ENCODE measurements at regions not wholly inside any gene's neighbourhood (a gene's known extent, or its start where the extent isn't known, plus 50 kb on each side); places are given as distances from the start of the nearest gene placed in this dataset.
"Not testable (repeated sequence)": the region's sequence is repeated elsewhere in the genome, so short reads cannot be mapped to it uniquely, and the experiment has no call there.

DNA sequence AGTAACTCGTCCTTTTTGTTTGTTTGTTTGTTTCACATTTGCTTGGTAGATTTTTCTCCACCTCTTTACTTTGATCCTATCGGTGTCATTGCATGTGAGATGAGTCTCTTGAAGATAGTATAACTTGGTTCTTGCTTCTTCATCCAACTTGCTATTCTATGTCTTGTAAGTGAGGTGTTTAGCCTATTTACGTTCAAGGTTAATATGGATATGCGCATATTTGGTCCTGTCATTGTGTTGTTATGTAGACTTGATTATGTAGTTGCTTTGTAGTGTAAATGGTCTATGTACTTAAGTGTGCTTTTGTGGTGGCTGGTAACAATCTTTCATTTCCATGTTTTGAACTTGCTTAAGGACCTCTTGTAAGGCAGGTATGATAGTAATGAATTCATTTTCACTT, 192.8 kb upstream of the MAGI2 start:
- no peak for DNase-seq (ENCODE audit: low read depth, low spot score)

DNA sequence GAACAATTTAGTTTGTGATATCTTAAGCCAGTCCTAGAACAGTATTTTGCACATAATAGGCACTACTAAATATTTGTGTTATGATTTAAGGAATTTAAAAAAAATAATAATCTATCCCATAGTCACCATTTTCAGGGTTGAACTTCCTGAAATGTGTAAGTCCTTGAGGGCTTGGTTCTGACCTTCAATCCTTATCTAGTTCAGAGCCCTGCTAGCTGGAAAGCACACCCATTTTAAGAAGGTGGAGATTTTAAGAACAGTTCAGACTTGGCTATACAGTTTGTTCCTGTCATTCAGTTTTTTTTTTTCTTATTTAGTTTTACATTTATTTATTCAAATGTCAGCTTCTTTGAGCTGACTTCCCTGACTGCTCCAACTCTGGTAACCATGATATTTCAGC, 183.4 kb upstream of the MAGI2 start:
- no peak for DNase-seq (ENCODE audit: low read depth, low spot score)

DNA sequence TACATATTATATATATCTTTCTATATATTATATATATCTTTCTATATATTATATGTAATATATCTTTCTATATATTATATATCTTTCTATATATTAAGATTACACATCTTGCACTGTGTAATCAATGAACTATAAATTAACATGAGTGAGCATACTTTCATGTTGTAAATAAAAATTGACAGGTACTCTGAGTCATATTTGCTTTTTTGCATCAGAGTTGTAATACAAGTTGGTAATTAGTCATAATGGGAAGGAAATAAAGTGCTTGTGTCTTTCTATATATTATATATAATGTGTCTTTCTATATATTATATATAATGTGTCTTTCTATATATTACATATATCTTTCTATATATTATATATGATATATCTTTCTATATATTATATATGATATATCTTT, 172.5 kb upstream of the MAGI2 start:
- not testable (repeated sequence) for DNase-seq (ENCODE audit: low read depth, low spot score)

DNA sequence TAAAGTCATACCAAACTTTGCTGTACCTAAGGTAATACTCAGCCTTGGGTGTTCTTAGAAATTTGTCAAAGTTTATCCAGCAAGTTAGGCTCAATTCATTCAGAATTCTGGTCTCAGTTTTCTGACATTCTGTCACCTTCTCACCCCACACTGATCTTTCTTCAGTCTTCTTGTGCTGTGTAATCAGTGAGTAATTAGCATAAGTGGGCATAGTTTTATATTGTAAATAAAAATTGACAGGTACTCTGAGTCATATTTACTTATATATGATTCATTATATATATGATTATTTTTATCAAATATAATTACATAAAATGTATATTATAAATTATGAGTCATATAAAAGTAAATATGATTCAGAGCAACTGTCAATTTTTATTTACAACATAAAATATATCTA, 170.9 kb upstream of the MAGI2 start:
- DNase-seq (ENCODE audit: low read depth, low spot score): no peak

DNA sequence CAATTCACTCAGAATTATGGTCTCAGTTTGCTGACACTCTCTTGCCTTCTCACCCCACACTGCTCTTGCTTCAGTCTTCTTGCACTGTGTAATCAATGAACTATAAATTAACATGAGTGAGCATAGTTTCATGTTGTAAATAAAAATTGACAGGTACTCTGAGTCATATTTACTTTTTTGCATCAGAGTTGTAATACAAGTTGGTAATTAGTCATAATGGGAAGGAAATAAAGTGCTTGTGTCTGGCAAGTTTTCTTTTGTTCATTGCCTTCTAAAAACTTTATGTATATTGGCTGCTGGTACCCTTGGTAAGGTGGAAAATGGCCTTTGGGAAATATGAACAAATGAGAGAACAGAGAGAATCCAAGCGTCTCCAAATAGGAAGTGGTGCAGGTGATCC, 169.3 kb upstream of the MAGI2 start:
- no peak for DNase-seq (ENCODE audit: low read depth, low spot score)

DNA sequence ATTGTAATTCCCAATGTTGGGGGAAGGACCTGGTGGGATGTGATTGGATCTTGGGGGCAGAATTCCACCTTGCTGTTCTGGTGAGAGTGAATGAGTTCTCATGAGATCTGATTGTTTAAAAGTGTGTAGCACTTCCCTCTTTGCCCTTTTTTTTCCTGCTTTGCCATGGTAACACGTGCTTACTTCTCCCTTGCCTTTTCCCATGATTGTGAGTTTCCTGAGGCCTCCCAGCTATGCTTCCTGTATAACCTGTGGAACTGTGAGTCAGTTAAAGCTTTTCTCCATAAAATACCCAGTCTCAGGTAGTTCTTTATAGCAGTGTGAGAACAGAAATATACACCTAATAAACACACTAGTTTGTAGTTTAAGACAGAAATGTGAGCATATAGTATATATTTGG, 166.8 kb upstream of the MAGI2 start:
- DNase-seq (ENCODE audit: low read depth, low spot score): peak; percentile 75

DNA sequence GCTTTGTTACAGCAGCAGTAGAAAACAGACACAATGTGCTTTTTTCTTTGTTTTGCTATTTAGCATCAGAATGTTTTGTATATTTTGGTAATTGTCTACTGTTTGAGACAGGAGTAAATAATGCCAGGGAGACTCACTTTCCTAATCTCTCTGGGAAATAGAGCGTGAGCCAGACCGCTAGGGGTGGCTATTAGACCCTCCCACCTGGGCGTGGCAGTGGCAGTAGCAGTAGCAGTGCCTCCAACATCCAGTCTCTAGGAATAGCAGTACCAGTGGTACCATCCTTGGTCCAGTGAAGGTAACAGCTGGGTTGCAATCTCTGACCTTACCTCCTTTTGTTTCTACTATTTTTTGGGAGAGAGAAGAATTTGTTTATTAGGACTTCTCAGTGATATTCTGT, 165.7 kb upstream of the MAGI2 start:
- DNase-seq (ENCODE audit: low read depth, low spot score): no peak

DNA sequence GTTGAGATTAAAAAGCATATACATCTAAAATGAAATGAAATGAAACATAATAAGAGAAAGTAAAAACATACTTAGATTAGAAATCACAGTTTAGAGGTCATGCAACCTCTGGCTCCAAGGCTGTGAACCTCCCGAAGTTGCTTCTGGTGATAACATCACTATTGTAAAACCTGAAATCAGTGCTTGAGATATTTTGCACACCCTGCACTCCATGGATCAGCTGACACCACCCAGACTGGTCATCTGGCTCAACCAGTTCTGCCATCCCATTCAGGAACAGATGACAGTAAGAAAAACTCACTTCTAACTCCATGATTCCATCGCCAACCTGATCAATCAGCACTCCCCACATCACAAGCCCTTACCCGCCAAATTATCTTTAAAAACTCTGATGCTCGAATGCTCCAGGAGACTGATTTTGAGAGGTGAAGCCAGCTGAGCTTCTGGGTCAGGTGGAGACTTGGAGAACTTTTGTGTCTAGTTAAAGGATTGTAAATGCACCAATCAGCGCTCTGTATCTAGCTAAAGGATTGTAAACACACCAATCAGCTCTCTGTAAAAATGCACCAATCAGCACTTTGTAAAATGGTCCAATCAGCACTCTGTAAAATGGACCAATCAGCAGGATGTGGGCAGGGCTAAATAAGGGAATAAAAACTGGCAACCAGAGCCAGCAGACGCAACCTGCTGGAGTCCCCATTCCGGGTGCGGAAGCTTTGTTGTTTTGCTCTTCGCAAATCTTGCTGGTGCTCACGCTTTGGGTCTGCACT, 162.6 kb upstream of the MAGI2 start:
- no peak for DNase-seq (ENCODE audit: low read depth, low spot score)

DNA sequence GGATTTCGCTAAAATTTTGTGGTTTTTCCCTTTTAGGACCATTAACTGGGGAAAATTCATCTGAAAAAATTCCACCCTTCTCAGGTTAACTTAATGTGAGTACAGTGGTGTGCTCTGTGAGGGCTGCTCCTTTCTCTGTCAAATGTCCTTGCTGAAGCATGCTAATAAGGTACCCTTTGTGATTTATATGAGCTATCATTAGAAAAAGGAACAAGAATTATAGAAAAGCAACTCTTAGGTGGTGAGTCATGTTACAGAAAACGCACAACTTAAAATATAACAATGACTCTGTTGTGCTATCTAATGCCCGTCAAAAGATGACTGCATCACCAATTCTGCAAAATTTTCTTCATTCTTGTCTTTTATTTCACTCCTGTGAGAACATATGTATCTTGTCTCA, 162.0 kb upstream of the MAGI2 start:
- no peak for DNase-seq (ENCODE audit: low read depth, low spot score)

DNA sequence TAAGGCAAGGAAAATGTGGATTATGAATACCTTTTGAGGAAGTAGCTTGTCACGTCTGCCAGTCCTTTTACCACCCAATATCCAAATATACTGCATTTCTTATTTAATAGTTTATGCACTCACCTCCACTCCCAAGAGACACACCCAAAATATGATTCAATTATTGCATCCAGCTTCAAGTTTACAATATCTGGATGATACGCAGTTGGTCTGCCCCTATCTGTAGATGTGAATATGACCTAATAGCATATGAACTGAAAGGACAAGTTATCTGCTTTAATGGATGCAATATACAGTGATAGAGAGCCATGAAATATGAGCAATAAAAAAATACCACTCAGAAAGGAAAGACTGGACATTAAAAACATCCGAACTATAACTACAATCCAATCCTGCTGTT, 159.4 kb upstream of the MAGI2 start:
- no peak for DNase-seq (ENCODE audit: low read depth, low spot score)

DNA sequence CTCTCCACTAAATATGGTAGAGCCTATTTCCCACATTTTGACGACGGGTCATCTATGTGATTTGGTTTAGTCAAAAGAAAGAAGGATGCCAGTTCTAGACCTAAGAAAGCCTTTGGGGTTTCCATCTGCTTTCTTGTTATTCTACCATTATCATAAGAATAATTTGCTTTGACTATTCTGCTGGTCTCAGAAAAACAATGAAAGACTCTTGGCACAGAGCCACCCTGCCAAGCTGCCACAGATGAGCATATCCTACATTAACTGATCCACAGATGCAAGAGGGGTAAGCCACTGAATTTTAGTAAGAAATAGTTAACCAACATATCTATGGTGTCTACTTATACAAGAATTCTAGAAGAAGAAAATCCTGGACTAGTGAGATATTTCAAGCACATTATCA, 158.6 kb upstream of the MAGI2 start:
- DNase-seq (ENCODE audit: low read depth, low spot score): no peak

DNA sequence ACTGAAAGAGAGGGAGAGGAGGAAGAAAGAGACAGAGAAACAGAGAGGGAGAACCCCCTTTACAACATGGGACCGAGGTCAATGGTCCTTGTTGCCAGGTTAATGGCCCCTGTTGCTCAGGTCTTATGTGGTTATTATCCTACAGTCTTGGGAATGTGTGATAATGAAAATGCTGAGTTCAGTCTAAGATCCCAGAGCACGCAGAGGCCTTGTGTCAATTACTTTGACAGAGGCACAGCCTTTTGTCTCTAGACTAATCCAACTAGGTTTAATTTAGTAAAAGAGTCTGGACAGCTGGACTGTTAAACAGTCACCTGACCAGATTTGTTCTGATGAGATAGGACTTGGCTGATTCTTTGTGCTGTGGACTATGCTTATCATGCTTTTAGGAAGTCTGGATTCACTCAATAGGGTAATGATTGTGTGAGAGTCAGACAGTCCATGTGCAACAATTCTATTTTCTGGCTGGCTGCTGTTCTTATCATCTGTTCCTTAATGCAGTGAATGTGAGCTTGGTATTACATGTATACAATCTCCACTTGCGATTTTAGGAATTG, 157.4 kb upstream of the MAGI2 start:
- DNase-seq (ENCODE audit: low read depth, low spot score): no peak

DNA sequence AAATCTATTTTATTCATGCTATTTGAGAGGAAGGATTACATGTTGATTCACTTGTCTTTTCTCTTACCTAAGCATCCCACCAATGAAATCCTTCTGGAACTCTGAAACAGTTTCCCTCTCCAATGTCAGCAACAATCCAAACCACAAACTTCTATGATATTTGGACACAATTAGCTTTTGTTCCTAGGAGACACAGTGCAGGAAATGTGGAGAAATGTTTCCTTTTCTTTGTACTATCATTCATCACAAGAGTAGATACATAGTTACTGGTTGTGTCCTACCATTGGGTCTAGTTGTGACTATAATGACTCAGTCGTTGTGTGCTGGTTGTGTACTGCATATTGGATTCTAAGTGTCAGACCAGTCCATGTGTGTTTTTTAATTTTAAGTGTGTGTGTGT, 156.8 kb upstream of the MAGI2 start:
- no peak for DNase-seq (ENCODE audit: low read depth, low spot score)

DNA sequence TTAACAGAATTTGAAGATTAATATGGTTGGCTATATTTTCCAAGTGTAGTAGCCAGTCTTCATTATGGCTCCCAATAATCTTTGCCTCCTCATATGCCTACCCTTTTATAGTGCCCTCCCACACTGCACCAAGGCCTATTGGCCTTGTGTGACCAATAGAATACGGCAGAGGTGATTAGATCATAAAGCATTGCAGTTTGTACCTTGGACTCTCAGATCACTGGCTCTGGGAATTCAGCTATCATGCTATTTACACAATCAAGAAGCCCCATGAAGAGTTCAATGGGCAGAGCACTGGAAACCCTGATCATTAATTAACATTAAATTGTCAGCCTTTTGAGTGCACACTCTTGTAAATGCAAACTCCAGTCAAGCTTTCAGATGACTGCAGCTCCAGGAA, 154.5 kb upstream of the MAGI2 start:
- no peak for DNase-seq (ENCODE audit: low read depth, low spot score)

DNA sequence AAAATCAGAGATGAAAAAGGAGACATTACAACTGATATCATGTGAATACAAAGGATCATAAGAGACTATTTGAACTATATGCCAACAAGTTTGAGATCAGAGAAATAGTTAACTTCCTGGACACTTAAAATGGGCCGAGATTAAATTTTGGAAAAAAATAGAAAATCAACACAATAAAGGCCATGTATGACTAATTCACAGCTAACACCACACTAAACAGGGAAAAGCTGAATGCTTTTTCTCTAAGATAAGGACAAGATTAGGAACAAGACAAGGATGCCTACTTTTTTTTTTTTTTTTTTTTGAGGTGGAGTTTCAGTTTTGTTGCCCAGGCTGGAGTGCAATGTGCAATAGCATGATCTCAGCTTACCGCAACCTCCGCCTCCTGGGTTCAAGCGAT, 151.4 kb upstream of the MAGI2 start:
- DNase-seq (ENCODE audit: low read depth, low spot score): no peak

DNA sequence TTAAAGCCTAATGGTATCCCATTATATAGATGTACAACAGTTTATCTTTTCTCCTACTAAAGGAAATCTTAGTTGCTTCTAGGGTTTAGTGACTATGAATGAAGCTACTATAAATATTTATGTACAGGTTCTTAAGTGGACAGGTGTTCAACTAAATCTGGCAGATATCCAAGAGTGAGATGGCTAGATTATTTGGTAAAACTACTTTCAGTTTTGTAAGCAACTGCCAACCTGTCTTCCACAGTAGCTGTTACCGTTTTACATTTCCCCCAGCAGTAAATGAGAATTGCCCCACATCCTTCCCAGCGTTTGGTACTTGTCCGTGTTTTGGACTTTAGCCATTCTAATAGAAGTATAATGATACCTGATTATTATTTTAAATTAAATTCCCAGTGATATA, 144.9 kb upstream of the MAGI2 start:
- no peak for DNase-seq (ENCODE audit: low read depth, low spot score)

DNA sequence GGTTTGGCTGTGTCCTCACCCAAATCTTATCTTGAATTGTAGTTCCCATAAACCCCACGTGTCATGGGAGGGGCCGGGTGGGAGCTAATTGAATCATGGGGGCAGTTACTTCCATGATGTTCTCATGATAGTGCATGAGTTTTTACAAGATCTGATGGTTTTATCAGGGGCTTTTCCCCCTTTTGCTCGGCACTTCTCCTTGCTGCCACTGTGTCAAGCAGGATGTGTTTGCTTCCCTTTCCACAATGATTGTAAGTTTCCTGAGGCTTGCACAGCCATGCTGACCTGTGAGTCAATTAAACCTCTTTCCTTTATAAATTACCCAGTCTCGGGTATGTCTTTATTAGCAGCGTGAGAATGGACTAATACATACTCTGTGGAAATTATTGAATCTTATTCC, 141.2 kb upstream of the MAGI2 start:
- not testable (repeated sequence) for DNase-seq (ENCODE audit: low read depth, low spot score)

DNA sequence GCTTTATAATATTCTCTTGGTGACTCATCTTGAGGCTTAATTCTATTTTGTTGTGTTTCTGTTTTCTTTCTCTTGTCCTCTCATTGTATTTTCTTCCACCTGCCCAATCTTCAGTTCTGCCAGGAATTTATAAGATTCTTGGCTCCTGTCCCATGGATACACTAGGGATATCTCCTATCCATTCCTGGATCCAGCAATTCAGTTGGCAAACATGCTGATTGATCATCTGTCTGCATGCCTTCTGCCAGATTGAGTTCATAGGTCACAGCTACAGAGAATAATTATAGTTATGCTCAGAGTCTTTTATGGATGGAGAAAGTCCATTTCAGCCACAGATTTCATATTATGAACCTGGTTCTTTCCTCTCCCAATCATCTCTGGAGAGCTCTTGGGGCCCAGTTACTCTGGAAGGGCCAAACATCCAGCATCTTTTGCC, 140.4 kb upstream of the MAGI2 start:
- no peak for DNase-seq (ENCODE audit: low read depth, low spot score)

DNA sequence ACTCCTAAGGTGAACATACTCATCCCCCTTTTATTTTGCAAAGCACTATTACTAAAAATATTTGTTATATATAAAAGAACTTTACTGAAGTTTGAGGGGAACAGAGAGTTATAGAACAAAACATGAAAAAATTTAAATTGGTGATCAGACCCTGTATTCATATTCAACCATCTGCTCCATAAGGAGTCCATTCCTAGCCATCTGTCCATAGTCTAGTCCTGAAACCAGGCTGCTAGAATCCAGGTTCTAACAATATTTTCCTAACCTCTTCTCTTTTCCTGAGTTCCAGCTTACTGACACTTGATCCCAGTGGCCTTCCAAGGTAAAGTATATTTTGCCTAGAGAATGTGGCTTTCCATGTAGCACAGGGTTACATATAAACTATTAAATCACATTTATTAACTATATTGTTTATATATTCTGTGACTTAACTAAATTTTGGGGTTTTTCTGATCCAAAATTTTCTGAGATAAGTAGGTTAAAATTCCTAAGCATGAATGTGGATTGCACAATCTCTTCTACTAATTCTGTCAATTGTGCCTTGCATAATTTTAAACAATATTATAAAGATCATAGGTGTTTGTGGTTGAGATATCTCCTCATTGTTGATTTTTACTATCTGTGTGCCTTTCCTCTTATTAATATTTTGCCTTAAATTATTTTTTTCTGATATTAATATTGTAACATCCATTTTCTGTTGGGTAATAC, 137.6 kb upstream of the MAGI2 start:
- no peak for DNase-seq (ENCODE audit: low read depth, low spot score)

DNA sequence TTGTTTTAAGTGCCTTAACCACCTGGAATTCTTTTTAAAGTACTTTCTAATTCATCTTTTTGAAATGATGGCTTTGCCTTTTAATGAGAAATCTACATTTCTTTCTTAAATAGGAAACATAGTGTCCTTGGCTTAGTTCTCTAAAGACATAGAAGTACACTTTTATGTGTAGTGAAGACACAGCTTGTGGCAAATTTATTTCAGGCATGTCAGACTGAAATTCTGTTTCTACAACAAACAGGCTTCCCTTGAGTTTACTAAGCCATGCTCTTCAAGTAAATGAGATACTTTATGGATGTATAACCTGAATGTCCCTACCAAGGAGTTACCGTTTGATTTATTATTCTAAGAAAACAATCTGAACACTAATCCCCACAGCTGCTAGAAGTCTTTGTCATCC, 136.9 kb upstream of the MAGI2 start:
- no peak for DNase-seq (ENCODE audit: low read depth, low spot score)

DNA sequence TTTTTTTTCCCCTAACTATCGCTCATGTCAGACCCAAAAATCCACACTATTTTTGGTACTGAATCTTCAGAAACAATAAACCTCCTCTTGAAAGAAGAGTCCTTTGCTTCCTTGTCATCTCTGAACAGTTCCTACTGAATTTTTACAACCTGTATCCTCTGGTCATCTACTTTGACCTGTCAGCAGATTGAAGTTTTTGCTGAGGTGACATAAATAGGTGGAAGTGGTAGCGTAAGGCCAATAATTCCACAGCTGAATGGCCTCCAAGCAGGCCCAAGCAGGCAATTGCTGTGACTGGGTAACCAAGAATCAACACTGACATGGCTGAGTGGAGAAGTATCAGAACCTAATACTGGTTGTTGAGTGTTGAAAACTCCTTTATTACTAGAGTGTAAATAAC, 117.4 kb upstream of the MAGI2 start:
- no peak for DNase-seq (ENCODE audit: low read depth, low spot score)

DNA sequence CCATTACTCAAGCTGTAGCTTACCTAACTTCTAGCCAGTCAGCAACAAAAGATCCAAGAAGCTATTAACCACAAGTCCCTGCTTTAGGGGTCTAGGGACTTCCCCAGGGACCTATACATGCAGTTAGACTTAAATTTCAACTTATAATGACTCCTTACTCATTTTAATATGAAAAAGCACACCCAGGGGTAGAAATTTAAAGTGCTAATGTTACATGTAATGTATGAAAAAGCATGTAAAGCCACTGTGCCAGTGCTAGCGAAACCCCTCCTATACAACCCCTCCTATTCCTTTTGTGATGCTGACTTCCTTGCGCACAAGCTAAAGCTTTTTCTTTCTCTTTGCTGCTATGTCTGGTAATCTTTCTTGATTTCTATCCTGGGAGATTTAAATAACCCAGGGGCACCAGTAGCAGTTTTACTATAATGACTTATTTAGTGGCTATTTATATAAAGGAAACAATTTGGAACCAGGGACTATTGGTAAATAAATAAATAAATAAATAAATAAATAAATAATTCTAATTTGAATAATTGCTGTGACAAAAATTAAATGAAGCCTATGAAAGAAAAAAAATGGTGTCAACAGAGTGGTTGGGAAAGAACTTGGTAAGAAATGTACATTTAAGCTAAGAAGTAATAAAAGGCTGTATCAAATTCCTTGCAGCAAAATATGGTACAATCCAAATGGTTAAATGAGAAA, 110.5 kb upstream of the MAGI2 start:
- no peak for DNase-seq (ENCODE audit: low read depth, low spot score)

All from pulmonary artery endothelial cell (primary cell).